A549 (cell line): ENCODE measurements at regions not wholly inside any gene's neighbourhood (a gene's known extent, or its start where the extent isn't known, plus 50 kb on each side); places are given as distances from the start of the nearest gene placed in this dataset.
"Not testable (repeated sequence)": the region's sequence is repeated elsewhere in the genome, so short reads cannot be mapped to it uniquely, and the experiment has no call there.

ENCODE experiments used
- ATAC-seq, 2 experiments: fragments of 200-7000 bp in 1 of 2; fragments of >200 bp in 1 of 2; cut with Nextera tagmentation in 1 of 2; cut with Tn5 transposase in 1 of 2; 3 replicates each; pipeline versions ENCODE4 v1.8.0 to v1.9.1; 2018 to 2020; ENCODE audit warnings: mild to moderate bottlenecking in 1 of 2, moderate library complexity in 1 of 2
- CTCF ChIA-PET: fragments of 300-600 bp; sonication (Branson Sonifier 250); formaldehyde crosslinking; extraction: SDS; loops from one replicate; lab custom pipeline; 2021; ENCODE audit warnings: antibody characterized with exemption, inconsistent platforms; lab: Yijun Ruan, JAX
- POLR2A ChIA-PET: fragments of 350-600 bp; formaldehyde crosslinking; extraction: SDS; loops from one replicate; lab custom pipeline; 2021; ENCODE audit warnings: antibody characterized with exemption, inconsistent platforms; lab: Yijun Ruan, JAX
- DNase-seq, 2 experiments: peaks; one replicate each; pipeline versions ENCODE4 v3.0.0 to v3.0.0-alpha.2; 2011 to 2016; ENCODE audit warnings: low read depth in 1 of 2, low spot score in 1 of 2
- FAIRE-seq: peaks from 2 replicates; lab custom pipeline; 2011; peaks lifted over from hg19 to GRCh38; lab: Jason Lieb, UNC
- H3K27ac ChIP-seq, 2 experiments: fragments of >200 bp; sonication (Bioruptor Twin); formaldehyde crosslinking; 3 replicates each; pipeline ENCODE4 v1.5.1; 2016 to 2017
- H3K4me1 ChIP-seq: fragments of >200 bp; sonication (Bioruptor Twin); formaldehyde crosslinking; 3 replicates; pipeline ENCODE4 v1.6.1; 2016
- H3K4me2 ChIP-seq: fragments of >200 bp; sonication (Bioruptor Twin); formaldehyde crosslinking; 3 replicates; pipeline ENCODE4 v1.6.1; 2016
- H3K4me3 ChIP-seq: fragments of >200 bp; sonication (Bioruptor Twin); formaldehyde crosslinking; 3 replicates; pipeline ENCODE4 v1.5.1; 2016
- H3K9me3 ChIP-seq: fragments of >200 bp; sonication (Bioruptor Twin); formaldehyde crosslinking; 3 replicates; pipeline ENCODE4 v1.6.1; 2016
- CEBPB ChIP-seq, 2 experiments: fragments of >200 bp in 1 of 2; sonication (Bioruptor Twin) in 1 of 2; formaldehyde crosslinking in 1 of 2; IDR thresholded peaks; 2 replicates each; pipeline ENCODE4 v1.6.1; 2012 to 2016
- FOSB ChIP-seq: fragments of 250-450 bp; sonication (Bioruptor Pico); IDR thresholded peaks from 2 replicates; pipeline ENCODE4 v1.5.0; 2020; ENCODE audit warnings: mild to moderate bottlenecking, moderate library complexity
- FOXS1 ChIP-seq: fragments of 250-450 bp; sonication (Bioruptor Pico); IDR thresholded peaks from 2 replicates; pipeline ENCODE4 v1.5.0; 2020; ENCODE audit warnings: mild to moderate bottlenecking, moderate library complexity
- GATA3 ChIP-seq: IDR thresholded peaks from 2 replicates; pipeline ENCODE4 v1.6.1; 2012; ENCODE audit warnings: borderline replicate concordance
- HDAC2 ChIP-seq: fragments of 200-600 bp; sonication (generic); IDR thresholded peaks from 2 replicates; pipeline ENCODE4 v1.6.1; 2016
- MAFK ChIP-seq: fragments of 450-650 bp; IDR thresholded peaks from 2 replicates; pipeline ENCODE4 v1.6.1; 2014; ENCODE audit not compliant: partially characterized antibody
- NFE2L2 ChIP-seq: fragments of 150-350 bp; conservative IDR thresholded peaks from 2 replicates; pipeline ENCODE4 v1.6.1; 2014; ENCODE audit warnings: low read length
- RFX5 ChIP-seq: fragments of 450-650 bp; IDR thresholded peaks from 2 replicates; pipeline ENCODE4 v1.7.1; 2014; ENCODE audit warnings: antibody characterized with exemption, mild to moderate bottlenecking, moderate library complexity
- SMC3 ChIP-seq: fragments of >200 bp; sonication (Bioruptor Twin); formaldehyde crosslinking; IDR thresholded peaks from 3 replicates; pipeline ENCODE4 v1.6.1; 2018; ENCODE audit warnings: inconsistent platforms
- TFCP2L1 ChIP-seq: fragments of 250-450 bp; sonication (Bioruptor Pico); IDR thresholded peaks from 2 replicates; pipeline ENCODE4 v1.5.0; 2021; ENCODE audit warnings: mild to moderate bottlenecking
- ZC3H11A ChIP-seq: fragments of 450-650 bp; IDR thresholded peaks from 2 replicates; pipeline ENCODE4 v1.6.1; 2014; ENCODE audit warnings: antibody characterized with exemption, mild to moderate bottlenecking
- ZNF302 ChIP-seq: fragments of 250-450 bp; sonication (Bioruptor Pico); IDR thresholded peaks from 2 replicates; pipeline ENCODE4 v1.9.0; 2021; ENCODE audit warnings: inconsistent platforms, mild to moderate bottlenecking, moderate library complexity
- WGBS: methylation state at CpG from one replicate; pipeline ENCODE4 v1.1.6; 2017; ENCODE audit errors: missing lambda C conversion rate; 5-methylcytosine and 5-hydroxymethylcytosine counted together
- TF ChIP-seq, protein P1 (sequence below): fragments of 250-450 bp; sonication (Bioruptor Pico); IDR thresholded peaks from 2 replicates; pipeline ENCODE4 v1.5.0; 2020; ENCODE audit warnings: low read depth, mild to moderate bottlenecking, moderate library complexity
- TF ChIP-seq, protein P2 (sequence below): IDR thresholded peaks from 2 replicates; pipeline ENCODE4 v1.6.1; 2012
- TF ChIP-seq, protein P3 (sequence below): fragments of >200 bp; sonication (Bioruptor Twin); formaldehyde crosslinking; IDR thresholded peaks from 3 replicates; pipeline ENCODE4 v1.5.1; 2016
- TF ChIP-seq, protein P4 (sequence below): fragments of >200 bp; sonication (Bioruptor Twin); formaldehyde crosslinking; IDR thresholded peaks from 2 replicates; pipeline ENCODE4 v1.6.1; 2016

DNA sequence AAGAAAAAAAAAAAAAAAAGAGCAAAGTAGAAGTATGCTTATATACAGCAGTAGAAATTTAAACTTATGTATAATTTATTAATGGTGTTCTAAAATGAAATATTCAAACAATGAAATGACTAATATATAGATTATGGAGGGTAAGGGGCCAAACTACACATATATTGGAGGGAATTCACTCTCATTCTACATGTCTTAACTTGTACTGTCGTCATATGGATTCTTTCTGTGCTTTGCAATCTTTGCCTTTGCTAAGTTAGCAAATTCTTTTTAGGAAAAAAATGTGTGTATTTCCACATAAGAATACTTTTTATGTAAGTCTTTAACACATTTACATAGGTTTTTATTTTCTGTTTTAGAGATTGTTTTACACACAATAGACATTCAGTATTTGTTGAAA is 118.9 kb upstream of the MBNL1 start:
- WGBS, result 86% methylated on average over 1 of the region's 1 CpG
- ChIA-PET POLR2A (no interaction called here), CTCF (no interaction called here)
- Histone ChIP-seq H3K4me3 (no peak overlapping the region), H3K4me2 (no peak overlapping the region), H3K4me1 (no peaks in the 10 kb centered on the region), H3K27ac (no peak overlapping the region), H3K9me3 (no peaks in the 10 kb centered on the region)
- FAIRE-seq (peak; percentile 28), ATAC-seq (no peak), DNase-seq (no peak)
- TF ChIP-seq CEBPB (IDR thresholded peaks at IDR 0.05), result no peak

DNA sequence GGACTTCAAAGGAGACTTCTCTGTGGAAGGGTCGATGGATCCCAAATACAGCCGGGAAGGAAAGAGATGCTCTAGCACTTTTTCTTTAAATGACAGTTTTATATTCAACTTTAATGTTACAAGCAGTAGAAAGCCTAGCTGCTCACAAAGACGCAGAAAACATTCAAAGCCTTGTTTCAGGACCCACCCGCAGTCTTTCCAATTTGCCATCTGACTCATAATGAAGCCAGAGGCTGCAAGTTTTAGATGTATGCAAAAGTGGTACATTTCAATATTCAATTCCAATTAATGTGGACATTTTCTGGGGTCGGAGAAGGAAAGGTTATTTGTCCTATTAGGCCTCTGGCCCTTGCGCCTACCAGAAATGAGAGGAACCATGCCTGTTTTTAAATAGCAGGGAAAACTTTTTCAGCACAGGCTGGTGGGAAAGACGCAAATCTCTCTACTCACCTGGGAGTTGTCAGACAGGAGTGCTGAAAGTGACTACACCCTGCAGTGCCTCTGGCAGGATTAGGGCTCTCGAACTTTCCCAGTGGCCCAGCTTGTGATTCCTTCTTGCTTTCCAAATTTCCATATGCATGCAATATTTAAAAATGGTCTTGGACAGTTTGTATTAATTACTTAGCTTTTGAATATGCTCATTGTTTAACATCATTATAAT is 117.4 kb upstream of the MBNL1 start:
- CTCF ChIA-PET, result no interaction called here
- FAIRE-seq, result no peak
- 77% methylated on average over 8 of the region's 8 CpGs for WGBS

DNA sequence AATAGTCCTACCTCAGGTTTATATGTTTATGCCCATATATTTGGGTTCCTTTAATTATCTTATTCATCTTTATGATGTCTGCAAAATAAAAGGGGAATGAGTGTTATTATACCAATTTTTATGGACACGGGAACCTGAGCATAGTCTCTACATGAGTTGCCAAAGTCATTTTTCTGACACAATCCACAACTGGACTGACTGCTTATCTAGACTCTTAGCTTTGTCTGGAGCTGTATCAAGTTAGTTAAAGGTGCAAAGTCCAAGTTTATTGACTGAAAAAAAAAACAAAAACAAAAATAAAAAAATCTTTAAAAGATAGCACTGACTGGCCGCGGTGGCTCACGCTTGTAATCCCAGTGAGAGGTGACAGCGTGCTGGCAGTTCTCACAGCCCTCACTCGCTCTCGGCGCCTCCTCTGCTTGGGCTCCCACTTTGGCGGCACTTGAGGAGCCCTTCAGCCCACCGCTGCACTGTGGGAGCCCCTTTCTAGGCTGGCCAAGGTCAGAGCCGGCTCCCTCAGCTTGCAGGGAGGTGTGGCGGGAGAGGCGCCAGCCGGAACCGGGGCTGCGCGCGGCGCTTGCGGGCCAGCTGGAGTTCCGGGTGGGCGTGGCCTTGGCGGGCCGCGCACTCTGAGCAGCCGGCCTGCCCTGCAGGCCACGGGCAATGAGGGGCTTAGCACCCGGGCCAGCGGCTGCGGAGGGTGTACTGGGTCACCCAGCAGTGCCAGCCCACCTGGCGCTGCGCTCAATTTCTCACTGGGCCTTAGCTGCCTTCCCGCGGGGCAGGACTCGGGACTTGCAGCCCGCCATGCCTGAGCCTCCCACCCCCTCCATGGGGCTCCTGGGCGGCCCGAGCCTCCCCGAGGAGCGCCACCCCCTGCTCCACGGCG is 116.6 kb upstream of the MBNL1 start:
- ATAC-seq, H3K4me2 ChIP-seq, POLR2A ChIA-PET, FAIRE-seq, H3K9me3 ChIP-seq, H3K4me1 ChIP-seq, DNase-seq, H3K27ac ChIP-seq, H3K4me3 ChIP-seq, CTCF ChIA-PET: not testable (repeated sequence)
- 91% methylated on average over 25 of the region's 42 CpGs for WGBS

More for the DNA sequence above, 117.4 kb upstream of the MBNL1 start:
- DNase-seq, result no peak
- no peaks in the 10 kb centered on the region for H3K4me1 ChIP-seq
- no peak overlapping the region for H3K4me2 ChIP-seq
- H3K4me3 ChIP-seq, result no peak overlapping the region
- H3K9me3 ChIP-seq, result no peaks in the 10 kb centered on the region
- H3K27ac ChIP-seq, result no peak overlapping the region
- POLR2A ChIA-PET, result no interaction called here
- TF ChIP-seq, protein P1, sequence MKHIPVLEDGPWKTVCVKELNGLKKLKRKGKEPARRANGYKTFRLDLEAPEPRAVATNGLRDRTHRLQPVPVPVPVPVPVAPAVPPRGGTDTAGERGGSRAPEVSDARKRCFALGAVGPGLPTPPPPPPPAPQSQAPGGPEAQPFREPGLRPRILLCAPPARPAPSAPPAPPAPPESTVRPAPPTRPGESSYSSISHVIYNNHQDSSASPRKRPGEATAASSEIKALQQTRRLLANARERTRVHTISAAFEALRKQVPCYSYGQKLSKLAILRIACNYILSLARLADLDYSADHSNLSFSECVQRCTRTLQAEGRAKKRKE, result no peak
- TF ChIP-seq, protein P2, sequence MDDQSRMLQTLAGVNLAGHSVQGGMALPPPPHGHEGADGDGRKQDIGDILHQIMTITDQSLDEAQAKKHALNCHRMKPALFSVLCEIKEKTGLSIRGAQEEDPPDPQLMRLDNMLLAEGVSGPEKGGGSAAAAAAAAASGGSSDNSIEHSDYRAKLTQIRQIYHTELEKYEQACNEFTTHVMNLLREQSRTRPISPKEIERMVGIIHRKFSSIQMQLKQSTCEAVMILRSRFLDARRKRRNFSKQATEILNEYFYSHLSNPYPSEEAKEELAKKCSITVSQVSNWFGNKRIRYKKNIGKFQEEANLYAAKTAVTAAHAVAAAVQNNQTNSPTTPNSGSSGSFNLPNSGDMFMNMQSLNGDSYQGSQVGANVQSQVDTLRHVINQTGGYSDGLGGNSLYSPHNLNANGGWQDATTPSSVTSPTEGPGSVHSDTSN, result no peak
- no peak for TF ChIP-seq FOXS1 (CRISPR knock-in tag)
- no peak for TF ChIP-seq SMC3
- no peak for TF ChIP-seq ZNF302
- TF ChIP-seq, protein P3, sequence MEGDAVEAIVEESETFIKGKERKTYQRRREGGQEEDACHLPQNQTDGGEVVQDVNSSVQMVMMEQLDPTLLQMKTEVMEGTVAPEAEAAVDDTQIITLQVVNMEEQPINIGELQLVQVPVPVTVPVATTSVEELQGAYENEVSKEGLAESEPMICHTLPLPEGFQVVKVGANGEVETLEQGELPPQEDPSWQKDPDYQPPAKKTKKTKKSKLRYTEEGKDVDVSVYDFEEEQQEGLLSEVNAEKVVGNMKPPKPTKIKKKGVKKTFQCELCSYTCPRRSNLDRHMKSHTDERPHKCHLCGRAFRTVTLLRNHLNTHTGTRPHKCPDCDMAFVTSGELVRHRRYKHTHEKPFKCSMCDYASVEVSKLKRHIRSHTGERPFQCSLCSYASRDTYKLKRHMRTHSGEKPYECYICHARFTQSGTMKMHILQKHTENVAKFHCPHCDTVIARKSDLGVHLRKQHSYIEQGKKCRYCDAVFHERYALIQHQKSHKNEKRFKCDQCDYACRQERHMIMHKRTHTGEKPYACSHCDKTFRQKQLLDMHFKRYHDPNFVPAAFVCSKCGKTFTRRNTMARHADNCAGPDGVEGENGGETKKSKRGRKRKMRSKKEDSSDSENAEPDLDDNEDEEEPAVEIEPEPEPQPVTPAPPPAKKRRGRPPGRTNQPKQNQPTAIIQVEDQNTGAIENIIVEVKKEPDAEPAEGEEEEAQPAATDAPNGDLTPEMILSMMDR, result no peak
- no peak for TF ChIP-seq MAFK
- TF ChIP-seq ZC3H11A, result no peak
- no peak for TF ChIP-seq FOSB (CRISPR knock-in tag)
- TF ChIP-seq GATA3, result no peak
- TF ChIP-seq RFX5, result no peak
- TF ChIP-seq HDAC2, result no peak
- TF ChIP-seq, protein P4, sequence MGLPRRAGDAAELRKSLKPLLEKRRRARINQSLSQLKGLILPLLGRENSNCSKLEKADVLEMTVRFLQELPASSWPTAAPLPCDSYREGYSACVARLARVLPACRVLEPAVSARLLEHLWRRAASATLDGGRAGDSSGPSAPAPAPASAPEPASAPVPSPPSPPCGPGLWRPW, result no peak
- no peak for TF ChIP-seq NFE2L2
- TF ChIP-seq TFCP2L1 (CRISPR knock-in tag), result no peak
- ATAC-seq, result no peak

DNA sequence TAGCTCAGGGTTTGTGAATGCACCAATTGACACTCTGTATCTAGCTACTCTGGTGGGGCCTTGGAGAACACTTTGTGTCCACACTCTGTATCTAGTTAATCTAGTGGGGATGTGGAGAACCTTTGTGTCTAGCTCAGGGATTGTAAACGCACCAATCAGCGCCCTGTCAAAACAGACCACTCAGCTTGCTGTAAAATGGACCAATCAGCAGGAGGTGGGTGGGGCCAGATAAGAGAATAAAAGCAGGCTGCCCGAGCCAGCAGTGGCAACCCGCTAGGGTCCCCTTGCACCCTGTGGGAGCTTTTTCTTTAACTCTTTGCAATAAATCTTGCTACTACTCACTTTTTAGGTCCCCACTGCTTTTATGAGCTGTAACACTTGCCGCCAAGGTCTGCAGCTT is 115.6 kb upstream of the MBNL1 start:
- CTCF ChIA-PET, H3K4me3 ChIP-seq: not testable (repeated sequence)

More for the DNA sequence above, 115.6 kb upstream of the MBNL1 start:
- WGBS, result 97% methylated on average over 5 of the region's 5 CpGs
- FAIRE-seq, POLR2A ChIA-PET, H3K4me2 ChIP-seq, H3K4me1 ChIP-seq, H3K9me3 ChIP-seq, H3K27ac ChIP-seq, ATAC-seq, DNase-seq: not testable (repeated sequence)
